HG03060 (cell line): ENCODE measurements at regions not wholly inside any gene's neighbourhood (a gene's known extent, or its start where the extent isn't known, plus 50 kb on each side); places are given as distances from the start of the nearest gene placed in this dataset.
"Not testable (repeated sequence)": the region's sequence is repeated elsewhere in the genome, so short reads cannot be mapped to it uniquely, and the experiment has no call there.

ENCODE experiments used
- ATAC-seq: cut with Tn5 transposase; IDR thresholded peaks from one replicate; pipeline ENCODE4 v1.9.1; 2021; ENCODE audit warnings: low read depth, moderate number of reproducible peaks; ENCODE audit not compliant: unreplicated experiment

- ATAC-seq = no peak
Measured at GRCh38 chr6:167688123-167688522, 138.6 kb upstream of the AFDN start.

- ATAC-seq = no peak
Measured at GRCh38 chr6:167689278-167689677, 137.4 kb upstream of the AFDN start.

- no peak for ATAC-seq
Measured at GRCh38 chr6:167689751-167690150, 137.0 kb upstream of the AFDN start.

GRCh38 chr6:167690167-167690922 lies 136.4 kb upstream of the AFDN start:
- ATAC-seq = not testable (repeated sequence)

- ATAC-seq = no peak
Measured at GRCh38 chr6:167690931-167691330, 135.8 kb upstream of the AFDN start.

GRCh38 chr6:167691533-167692312 lies 135.0 kb upstream of the AFDN start:
- ATAC-seq = no peak

- not testable (repeated sequence) for ATAC-seq
Measured at GRCh38 chr6:167693478-167693877, 133.2 kb upstream of the AFDN start.

GRCh38 chr6:167695831-167696230 lies 130.9 kb upstream of the AFDN start:
- ATAC-seq = no peak

GRCh38 chr6:167696296-167696695 lies 130.4 kb upstream of the AFDN start:
- ATAC-seq = no peak

GRCh38 chr6:167697316-167697715 lies 129.4 kb upstream of the AFDN start:
- ATAC-seq = no peak

GRCh38 chr6:167698540-167698939 lies 128.2 kb upstream of the AFDN start:
- no peak for ATAC-seq

- ATAC-seq = peak; percentile 91
Measured at GRCh38 chr6:167699141-167699931, 127.4 kb upstream of the AFDN start.

- no peak for ATAC-seq
Measured at GRCh38 chr6:167700199-167700598, 126.5 kb upstream of the AFDN start.

GRCh38 chr6:167701010-167701409 lies 125.7 kb upstream of the AFDN start:
- ATAC-seq = no peak

GRCh38 chr6:167702241-167702827 lies 124.4 kb upstream of the AFDN start:
- no peak for ATAC-seq

- ATAC-seq = no peak
Measured at GRCh38 chr6:167703347-167703746, 123.4 kb upstream of the AFDN start.

- no peak for ATAC-seq
Measured at GRCh38 chr6:167703781-167704180, 122.9 kb upstream of the AFDN start.

- no peak for ATAC-seq
Measured at GRCh38 chr6:167704396-167704901, 122.3 kb upstream of the AFDN start.

- ATAC-seq = no peak
Measured at GRCh38 chr6:167705211-167705750, 121.4 kb upstream of the AFDN start.
